WERI-Rb-1 (cell line): ENCODE measurements at regions not wholly inside any gene's neighbourhood (a gene's known extent, or its start where the extent isn't known, plus 50 kb on each side); places are given as distances from the start of the nearest gene placed in this dataset.
"Not testable (repeated sequence)": the region's sequence is repeated elsewhere in the genome, so short reads cannot be mapped to it uniquely, and the experiment has no call there.

Source experiments
- DNase-seq: peaks from one replicate; pipeline ENCODE4 v3.0.0-alpha.2; 2020
- H3K27ac ChIP-seq: fragments of 250-450 bp; sonication (Bioruptor Pico); 2 replicates; pipeline ENCODE4 v1.5.1; 2020; ENCODE audit warnings: mild to moderate bottlenecking, moderate library complexity
- H3K27me3 ChIP-seq: fragments of 250-450 bp; sonication (Bioruptor Pico); 2 replicates; pipeline ENCODE4 v1.5.1; 2021; ENCODE audit warnings: mild to moderate bottlenecking, low read depth, moderate library complexity; ENCODE audit not compliant: insufficient read depth, severe bottlenecking
- H3K36me3 ChIP-seq: fragments of 250-450 bp; sonication (Bioruptor Pico); 2 replicates; pipeline ENCODE4 v1.5.1; 2020; ENCODE audit warnings: mild to moderate bottlenecking, moderate library complexity
- H3K4me3 ChIP-seq: 2 replicates; pipeline ENCODE4 v1.5.1; 2011; ENCODE audit warnings: low read depth, mild to moderate bottlenecking, control low read depth, low read length
- H3K9me3 ChIP-seq: fragments of 250-450 bp; sonication (Bioruptor Pico); 2 replicates; pipeline ENCODE4 v1.5.1; 2021; ENCODE audit warnings: mild to moderate bottlenecking, moderate library complexity; ENCODE audit not compliant: severe bottlenecking
- CTCF ChIP-seq: IDR thresholded peaks from 2 replicates; pipeline ENCODE4 v1.5.1; 2011; ENCODE audit warnings: low read depth, mild to moderate bottlenecking, control low read depth, inconsistent platforms, low read length

- Histone ChIP-seq H3K27ac (no peak overlapping the region), H3K36me3 (no peaks in the 10 kb centered on the region), H3K4me3 (no peak overlapping the region), H3K27me3 (no peaks in the 10 kb centered on the region), H3K9me3 (no peaks in the 10 kb centered on the region)
- no peak for TF ChIP-seq CTCF
- no peak for DNase-seq
Observed at GRCh38 chr3:145678401-145678800, 482.6 kb downstream of the PLOD2 start.

- no peaks in the 10 kb centered on the region for H3K27me3 ChIP-seq
- DNase-seq: no peak
- no peak overlapping the region for H3K4me3 ChIP-seq
- no peaks in the 10 kb centered on the region for H3K36me3 ChIP-seq
- H3K9me3 ChIP-seq: no peaks in the 10 kb centered on the region
- H3K27ac ChIP-seq: no peak overlapping the region
- TF ChIP-seq CTCF: no peak
Observed at GRCh38 chr3:145681181-145681580, 479.8 kb downstream of the PLOD2 start.

GRCh38 chr3:145687978-145688377 lies 473.0 kb downstream of the PLOD2 start:
- H3K27me3 ChIP-seq, H3K27ac ChIP-seq, H3K36me3 ChIP-seq, H3K4me3 ChIP-seq, H3K9me3 ChIP-seq, DNase-seq: not testable (repeated sequence)

- H3K4me3 ChIP-seq: no peak overlapping the region
- DNase-seq: no peak
- no peak for TF ChIP-seq CTCF
- H3K27me3 ChIP-seq: no peaks in the 10 kb centered on the region
- H3K36me3 ChIP-seq: no peaks in the 10 kb centered on the region
- no peak overlapping the region for H3K27ac ChIP-seq
- no peaks in the 10 kb centered on the region for H3K9me3 ChIP-seq
Observed at GRCh38 chr3:145692751-145693150, 468.2 kb downstream of the PLOD2 start.

- Histone ChIP-seq H3K9me3 (no peaks in the 10 kb centered on the region), H3K36me3 (no peaks in the 10 kb centered on the region), H3K4me3 (no peak overlapping the region), H3K27me3 (no peaks in the 10 kb centered on the region), H3K27ac (no peak overlapping the region)
- no peak for DNase-seq
- TF ChIP-seq CTCF: no peak
Observed at GRCh38 chr3:145696011-145696410, 465.0 kb downstream of the PLOD2 start.

DNA sequence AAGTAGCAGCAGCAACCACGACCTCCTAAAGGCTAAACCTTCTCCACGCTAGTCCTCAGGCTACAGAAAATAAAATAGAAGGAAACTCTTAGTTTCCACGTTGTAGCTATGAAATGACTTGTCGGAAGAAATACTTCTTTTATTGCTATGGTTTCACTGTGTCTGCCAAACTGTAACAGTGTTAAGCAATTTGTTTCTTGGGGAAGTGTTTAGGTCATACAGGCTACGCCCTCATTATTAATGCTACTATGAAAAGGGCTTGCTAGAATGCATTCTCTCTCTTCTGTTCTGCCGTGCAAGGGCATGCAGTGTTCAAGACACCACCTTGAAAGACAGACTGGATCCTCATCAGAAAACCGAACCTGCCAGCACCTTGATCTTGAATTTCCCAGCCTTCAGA lies 462.7 kb downstream of the PLOD2 start:
- Histone ChIP-seq H3K9me3 (no peaks in the 10 kb centered on the region), H3K27ac (no peak overlapping the region), H3K4me3 (no peak overlapping the region), H3K27me3 (no peaks in the 10 kb centered on the region), H3K36me3 (no peaks in the 10 kb centered on the region)
- TF ChIP-seq CTCF: no peak
- DNase-seq: no peak
